ENCODE measurements at regions not wholly inside any gene's neighbourhood (a gene's known extent, or its start where the extent isn't known, plus 50 kb on each side); places are given as distances from the start of the nearest gene placed in this dataset.

- TF ChIP-seq CTCF (tag by site-specific recombination; IDR thresholded peaks at IDR 0.05) (no peak), ZNF248 (tag by site-specific recombination; IDR thresholded peaks at IDR 0.05) (no peak)
Measured at GRCh38 chr7:91421018-91421417, 156.8 kb downstream of the FZD1 start.
